BJ (cell line): ENCODE measurements at regions not wholly inside any gene's neighbourhood (a gene's known extent, or its start where the extent isn't known, plus 50 kb on each side); places are given as distances from the start of the nearest gene placed in this dataset.

Experiments
- CTCF ChIA-PET: fragments of 350-600 bp; formaldehyde crosslinking; extraction: SDS; loops from one replicate; lab custom pipeline; 2021; ENCODE audit warnings: antibody characterized with exemption, inconsistent platforms; lab: Yijun Ruan, JAX
- POLR2A ChIA-PET: fragments of 300-600 bp; sonication (Branson Sonifier 250); formaldehyde crosslinking; extraction: SDS; loops from one replicate; lab custom pipeline; 2021; ENCODE audit warnings: antibody characterized with exemption; lab: Charles Lee
- DNase-seq: peaks from one replicate; pipeline ENCODE4 v3.0.0-alpha.2; 2011; ENCODE audit warnings: low read depth
- H3K27me3 ChIP-seq: 2 replicates; pipeline ENCODE4 v1.6.0; 2011; ENCODE audit warnings: low read length; ENCODE audit not compliant: control insufficient read depth, insufficient read depth
- H3K36me3 ChIP-seq: 2 replicates; pipeline ENCODE4 v1.5.1; 2011; ENCODE audit warnings: low read length; ENCODE audit not compliant: control insufficient read depth, insufficient read depth
- H3K4me3 ChIP-seq: 2 replicates; pipeline ENCODE4 v1.5.1; 2011; ENCODE audit warnings: low read depth, mild to moderate bottlenecking, control low read depth, low read length
- TF ChIP-seq, protein P1 (sequence below): IDR thresholded peaks from 2 replicates; pipeline ENCODE4 v1.5.1; 2011; ENCODE audit warnings: low read depth, mild to moderate bottlenecking, control low read depth, inconsistent platforms, low read length, moderate library complexity; ENCODE audit not compliant: insufficient read depth

DNA sequence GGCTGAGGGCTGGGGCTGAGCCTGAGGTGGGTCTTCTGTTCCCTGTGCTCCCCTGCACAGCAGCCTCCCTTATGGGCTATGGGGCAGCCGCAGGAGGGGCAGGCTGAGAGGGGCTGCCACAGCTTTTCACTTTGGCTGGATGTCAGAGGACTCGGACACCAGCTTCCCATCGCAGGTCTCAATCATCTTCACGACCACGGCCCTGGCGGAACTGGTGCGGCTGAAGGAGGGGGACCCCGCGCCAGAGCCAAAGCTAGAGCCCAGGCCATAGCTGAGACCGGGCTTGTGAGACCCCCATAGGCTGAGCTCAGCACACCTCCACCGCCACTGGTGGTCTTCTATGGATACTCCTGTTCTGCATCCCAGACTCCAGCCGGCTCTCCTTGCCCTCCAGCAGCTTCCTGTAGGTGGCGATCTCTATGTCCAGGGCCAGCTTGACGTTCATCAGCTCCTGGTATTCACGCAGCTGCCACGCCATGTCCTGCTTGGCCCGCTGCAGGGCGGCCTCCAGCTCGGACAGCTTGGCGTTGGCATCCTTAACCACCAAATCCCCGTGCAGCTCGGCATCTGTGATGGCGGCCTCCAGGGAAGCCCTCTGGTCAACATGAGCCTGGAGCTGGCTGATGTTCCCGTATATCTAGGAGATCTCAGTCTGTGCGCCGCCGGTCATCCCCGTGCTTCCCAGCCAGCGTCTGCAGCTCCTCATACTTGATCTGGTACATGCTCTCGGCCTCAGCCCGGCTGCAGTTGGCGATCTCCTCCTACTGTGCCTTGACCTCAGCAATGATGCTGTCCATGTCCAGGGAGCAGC lies 181.7 kb upstream of the SYNPR start:
- ChIA-PET POLR2A (no interaction called here), CTCF (no interaction called here)
- Histone ChIP-seq H3K4me3 (no peak overlapping the region), H3K36me3 (no peaks in the 10 kb centered on the region), H3K27me3 (no peaks in the 10 kb centered on the region)
- no peak for DNase-seq
- TF ChIP-seq, protein P1, sequence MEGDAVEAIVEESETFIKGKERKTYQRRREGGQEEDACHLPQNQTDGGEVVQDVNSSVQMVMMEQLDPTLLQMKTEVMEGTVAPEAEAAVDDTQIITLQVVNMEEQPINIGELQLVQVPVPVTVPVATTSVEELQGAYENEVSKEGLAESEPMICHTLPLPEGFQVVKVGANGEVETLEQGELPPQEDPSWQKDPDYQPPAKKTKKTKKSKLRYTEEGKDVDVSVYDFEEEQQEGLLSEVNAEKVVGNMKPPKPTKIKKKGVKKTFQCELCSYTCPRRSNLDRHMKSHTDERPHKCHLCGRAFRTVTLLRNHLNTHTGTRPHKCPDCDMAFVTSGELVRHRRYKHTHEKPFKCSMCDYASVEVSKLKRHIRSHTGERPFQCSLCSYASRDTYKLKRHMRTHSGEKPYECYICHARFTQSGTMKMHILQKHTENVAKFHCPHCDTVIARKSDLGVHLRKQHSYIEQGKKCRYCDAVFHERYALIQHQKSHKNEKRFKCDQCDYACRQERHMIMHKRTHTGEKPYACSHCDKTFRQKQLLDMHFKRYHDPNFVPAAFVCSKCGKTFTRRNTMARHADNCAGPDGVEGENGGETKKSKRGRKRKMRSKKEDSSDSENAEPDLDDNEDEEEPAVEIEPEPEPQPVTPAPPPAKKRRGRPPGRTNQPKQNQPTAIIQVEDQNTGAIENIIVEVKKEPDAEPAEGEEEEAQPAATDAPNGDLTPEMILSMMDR: no peak

DNA sequence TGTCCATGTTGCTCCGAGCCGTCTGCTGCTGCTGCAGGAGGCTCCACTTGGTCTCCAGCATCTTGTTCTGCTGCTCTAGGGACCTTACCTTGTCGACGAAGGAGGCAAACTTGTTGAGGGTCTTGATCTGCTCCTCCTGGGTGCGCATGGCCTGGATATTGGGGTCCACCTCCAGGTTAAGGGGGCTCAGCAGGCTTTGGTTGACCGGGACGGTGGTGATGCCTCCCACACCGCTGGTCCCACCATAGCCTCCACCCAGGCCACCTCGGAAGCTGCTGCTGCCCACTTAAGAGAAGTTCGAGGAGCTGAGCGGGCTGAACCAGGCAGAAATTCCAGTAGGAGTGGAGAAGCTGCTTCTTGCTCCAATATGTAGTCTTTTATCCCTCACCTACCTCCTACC lies 180.7 kb upstream of the SYNPR start:
- TF ChIP-seq, protein P1: no peak
- ChIA-PET POLR2A (no interaction called here), CTCF (no interaction called here)
- no peak overlapping the region for H3K4me3 ChIP-seq
- no peak for DNase-seq
- H3K27me3 ChIP-seq: no peaks in the 10 kb centered on the region
- H3K36me3 ChIP-seq: no peaks in the 10 kb centered on the region

DNA sequence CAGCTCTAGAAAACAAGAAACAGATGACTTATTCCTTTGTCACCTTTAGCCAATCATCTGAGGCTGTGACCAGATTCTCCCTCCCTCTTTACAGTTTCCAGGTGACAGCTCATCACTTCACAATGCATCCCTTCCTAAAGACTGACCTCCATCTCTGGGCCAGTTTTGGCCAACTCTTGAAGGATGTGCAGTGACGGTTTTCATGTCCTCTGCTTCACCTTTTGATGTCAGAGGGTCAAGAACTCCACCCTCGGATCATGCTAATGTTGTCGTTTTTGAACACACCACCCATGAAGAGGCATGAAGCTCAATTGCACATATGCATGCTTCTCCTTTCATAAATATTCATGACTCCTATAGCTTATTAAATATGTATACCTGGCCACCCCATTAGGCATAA lies 161.2 kb upstream of the SYNPR start:
- DNase-seq: no peak
- ChIA-PET POLR2A (no interaction called here), CTCF (no interaction called here)
- TF ChIP-seq, protein P1: no peak
- Histone ChIP-seq H3K36me3 (no peaks in the 10 kb centered on the region), H3K4me3 (no peak overlapping the region), H3K27me3 (no peaks in the 10 kb centered on the region)

DNA sequence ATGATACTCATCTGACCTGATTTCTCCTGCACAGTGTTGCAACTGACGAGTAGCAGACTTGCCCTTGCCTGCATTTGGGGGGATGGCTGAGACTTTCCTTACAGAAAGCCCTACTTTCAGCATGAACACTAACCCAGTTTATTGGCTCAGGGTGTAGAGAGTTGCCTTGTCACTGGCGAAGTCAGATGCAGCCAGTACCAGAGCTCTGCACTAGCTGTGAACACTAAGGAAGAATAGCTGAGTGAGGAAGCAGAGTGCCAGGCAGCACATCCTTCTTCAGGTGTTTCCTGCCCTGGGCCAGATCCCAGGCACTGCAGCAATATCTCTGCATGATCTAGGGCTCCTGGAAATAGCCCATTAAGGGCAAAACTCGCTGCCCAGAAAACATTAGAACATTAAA lies 154.0 kb upstream of the SYNPR start:
- POLR2A ChIA-PET: no interaction called here
- CTCF ChIA-PET: no interaction called here

DNA sequence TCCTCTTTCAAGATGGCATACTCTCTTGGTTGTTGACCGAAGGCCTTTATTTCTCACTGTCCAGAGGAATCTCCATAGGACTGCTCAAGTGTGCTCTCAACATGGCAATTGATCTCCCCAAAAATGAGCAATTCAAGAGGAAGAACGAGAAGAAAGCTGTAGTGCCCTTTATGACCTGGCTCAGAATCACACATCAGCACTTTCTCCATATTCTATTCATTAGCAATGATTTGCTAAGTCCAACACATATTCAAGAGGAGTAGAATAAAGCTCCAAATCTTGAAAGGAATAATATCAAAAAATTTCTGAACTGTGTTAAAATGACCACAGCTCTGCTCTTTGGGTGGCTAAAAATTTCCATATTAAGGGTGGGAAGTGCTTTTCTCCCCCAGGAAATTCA lies 151.6 kb upstream of the SYNPR start:
- H3K27me3 ChIP-seq: no peaks in the 10 kb centered on the region
- POLR2A ChIA-PET: no interaction called here
- CTCF ChIA-PET: no interaction called here
- DNase-seq: no peak
- no peak overlapping the region for H3K4me3 ChIP-seq
- TF ChIP-seq, protein P1: no peak
- no peaks in the 10 kb centered on the region for H3K36me3 ChIP-seq

More for the DNA sequence above, 154.0 kb upstream of the SYNPR start:
- Histone ChIP-seq H3K27me3 (no peaks in the 10 kb centered on the region), H3K36me3 (no peaks in the 10 kb centered on the region), H3K4me3 (no peak overlapping the region)
- TF ChIP-seq, protein P1: no peak
- DNase-seq: no peak
